ENCODE measurements at regions not wholly inside any gene's neighbourhood (a gene's known extent, or its start where the extent isn't known, plus 50 kb on each side); places are given as distances from the start of the nearest gene placed in this dataset.

GRCh38 chr14:48584031-48584430 is 908.6 kb upstream of the MDGA2 start:
- DNase-seq (ENCODE audit: low spot score), result no peak
- Mint-ChIP-seq H3K4me3 (ENCODE audit: unreplicated experiment) (no peak overlapping the region), H3K4me1 (ENCODE audit: unreplicated experiment) (no peaks in the 10 kb centered on the region), H3K27me3 (ENCODE audit: unreplicated experiment) (no peaks in the 10 kb centered on the region), H3K36me3 (ENCODE audit: low read depth, unreplicated experiment) (no peaks in the 10 kb centered on the region), H3K27ac (ENCODE audit: unreplicated experiment) (no peak overlapping the region), H3K9me3 (ENCODE audit: unreplicated experiment) (no peaks in the 10 kb centered on the region)
- TF ChIP-seq CTCF (IDR thresholded peaks at IDR 0.05; ENCODE audit: unreplicated experiment), result no peak

DNA sequence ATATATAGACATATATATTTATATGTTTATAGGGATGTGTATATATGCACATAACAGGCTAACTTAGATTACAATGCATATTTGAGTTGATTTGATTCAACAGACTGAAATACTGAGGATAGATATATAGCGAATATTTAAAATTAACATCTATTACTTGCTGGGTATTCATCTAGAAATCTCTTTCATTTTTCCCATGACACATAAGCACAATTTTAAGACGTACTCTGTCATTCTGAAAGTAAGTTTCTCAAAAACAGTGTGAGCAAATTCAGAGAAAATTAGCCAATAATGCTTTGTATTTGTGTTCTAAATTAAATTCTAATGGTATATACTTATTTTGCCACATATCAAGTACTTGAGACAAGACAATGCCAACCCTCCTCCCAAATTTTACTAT is 907.5 kb upstream of the MDGA2 start:
- Mint-ChIP-seq H3K27me3 (ENCODE audit: unreplicated experiment) (no peaks in the 10 kb centered on the region), H3K27ac (ENCODE audit: unreplicated experiment) (no peak overlapping the region), H3K4me1 (ENCODE audit: unreplicated experiment) (no peaks in the 10 kb centered on the region), H3K9me3 (ENCODE audit: unreplicated experiment) (no peaks in the 10 kb centered on the region), H3K36me3 (ENCODE audit: low read depth, unreplicated experiment) (no peaks in the 10 kb centered on the region), H3K4me3 (ENCODE audit: unreplicated experiment) (no peak overlapping the region)
- no peak for TF ChIP-seq CTCF (IDR thresholded peaks at IDR 0.05; ENCODE audit: unreplicated experiment)
- no peak for DNase-seq (ENCODE audit: low spot score)

DNA sequence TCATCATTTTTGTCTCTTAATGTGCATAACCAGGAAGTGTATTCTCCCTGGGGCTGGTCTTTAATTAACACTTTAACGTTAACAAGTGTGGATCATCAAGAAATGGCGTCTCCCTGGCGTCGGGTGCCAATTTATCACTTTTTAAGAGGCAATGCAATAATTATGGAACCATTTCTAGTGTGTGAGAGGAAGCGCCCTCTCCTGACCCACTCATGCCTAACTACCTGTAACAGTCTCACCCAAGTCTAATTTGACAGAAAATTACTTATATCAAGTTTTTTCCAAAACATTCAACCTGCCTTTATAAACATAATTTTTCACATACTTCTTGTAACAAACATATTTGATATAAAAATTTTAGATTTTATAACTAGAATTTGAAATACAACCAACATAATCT is 905.3 kb upstream of the MDGA2 start:
- H3K4me1 Mint-ChIP-seq (ENCODE audit: unreplicated experiment), result no peaks in the 10 kb centered on the region
- TF ChIP-seq CTCF (IDR thresholded peaks at IDR 0.05; ENCODE audit: unreplicated experiment), result no peak
- no peak overlapping the region for H3K4me3 Mint-ChIP-seq (ENCODE audit: unreplicated experiment)
- H3K36me3 Mint-ChIP-seq (ENCODE audit: low read depth, unreplicated experiment), result no peaks in the 10 kb centered on the region
- no peaks in the 10 kb centered on the region for H3K27me3 Mint-ChIP-seq (ENCODE audit: unreplicated experiment)
- H3K27ac Mint-ChIP-seq (ENCODE audit: unreplicated experiment), result no peak overlapping the region
- H3K9me3 Mint-ChIP-seq (ENCODE audit: unreplicated experiment), result no peaks in the 10 kb centered on the region
- no peak for DNase-seq (ENCODE audit: low spot score)

- Mint-ChIP-seq H3K4me3 (ENCODE audit: unreplicated experiment) (no peak overlapping the region), H3K9me3 (ENCODE audit: unreplicated experiment) (no peaks in the 10 kb centered on the region), H3K4me1 (ENCODE audit: unreplicated experiment) (no peaks in the 10 kb centered on the region), H3K36me3 (ENCODE audit: low read depth, unreplicated experiment) (no peaks in the 10 kb centered on the region), H3K27ac (ENCODE audit: unreplicated experiment) (no peak overlapping the region), H3K27me3 (ENCODE audit: unreplicated experiment) (no peaks in the 10 kb centered on the region)
- DNase-seq (ENCODE audit: low spot score), result no peak
- TF ChIP-seq CTCF (IDR thresholded peaks at IDR 0.05; ENCODE audit: unreplicated experiment), result no peak
These were observed 900.4 kb upstream of the MDGA2 start for GRCh38 chr14:48575772-48576171.

- no peak overlapping the region for H3K27ac Mint-ChIP-seq (ENCODE audit: unreplicated experiment)
These were observed 893.3 kb upstream of the MDGA2 start for GRCh38 chr14:48568688-48569087.

More at GRCh38 chr14:48568688-48569087, 893.3 kb upstream of the MDGA2 start:
- no peak for TF ChIP-seq CTCF (IDR thresholded peaks at IDR 0.05; ENCODE audit: unreplicated experiment)
- Mint-ChIP-seq H3K36me3 (ENCODE audit: low read depth, unreplicated experiment) (no peaks in the 10 kb centered on the region), H3K27me3 (ENCODE audit: unreplicated experiment) (no peaks in the 10 kb centered on the region), H3K4me3 (ENCODE audit: unreplicated experiment) (no peak overlapping the region), H3K9me3 (ENCODE audit: unreplicated experiment) (no peaks in the 10 kb centered on the region), H3K4me1 (ENCODE audit: unreplicated experiment) (no peaks in the 10 kb centered on the region)
- DNase-seq (ENCODE audit: low spot score), result no peak

Data from endothelial cell (in vitro differentiated cells).